Hematopoietic multipotent progenitor cell treated with erythropoietin and hydrocortisone succinate and interleukin-3 and kit ligand, for 8 days (in vitro differentiated cells): ENCODE measurements at regions not wholly inside any gene's neighbourhood (a gene's known extent, or its start where the extent isn't known, plus 50 kb on each side); places are given as distances from the start of the nearest gene placed in this dataset.
"Not testable (repeated sequence)": the region's sequence is repeated elsewhere in the genome, so short reads cannot be mapped to it uniquely, and the experiment has no call there.

Experiments used
- DNase-seq: peaks from one replicate; pipeline ENCODE4 v3.0.0-alpha.2; 2015

- no peak for DNase-seq
These were observed 71.2 kb downstream of the RMI2 start for GRCh38 chr16:11416228-11417001.

GRCh38 chr16:11417487-11417886 is 72.2 kb downstream of the RMI2 start:
- DNase-seq: no peak

GRCh38 chr16:11418506-11418905 is 73.2 kb downstream of the RMI2 start:
- no peak for DNase-seq

- not testable (repeated sequence) for DNase-seq
These were observed 74.8 kb downstream of the RMI2 start for GRCh38 chr16:11420067-11420466.

- no peak for DNase-seq
These were observed 75.6 kb downstream of the RMI2 start for GRCh38 chr16:11420895-11421294.

- no peak for DNase-seq
These were observed 77.4 kb downstream of the RMI2 start for GRCh38 chr16:11422381-11423314.

GRCh38 chr16:11423315-11424117 is 78.3 kb downstream of the RMI2 start:
- no peak for DNase-seq

GRCh38 chr16:11424118-11424460 is 78.8 kb downstream of the RMI2 start:
- no peak for DNase-seq

GRCh38 chr16:11425140-11425539 is 79.9 kb downstream of the RMI2 start:
- no peak for DNase-seq

GRCh38 chr16:11428623-11428953 is 83.3 kb downstream of the RMI2 start:
- DNase-seq: no peak

- no peak for DNase-seq
These were observed 83.9 kb downstream of the RMI2 start for GRCh38 chr16:11429123-11429522.

GRCh38 chr16:11429823-11430222 is 84.6 kb downstream of the RMI2 start:
- DNase-seq: no peak

- DNase-seq: no peak
These were observed 85.5 kb downstream of the RMI2 start for GRCh38 chr16:11430601-11431317.

- DNase-seq: no peak
These were observed 86.7 kb downstream of the RMI2 start for GRCh38 chr16:11431915-11432465.

GRCh38 chr16:11432856-11433395 is 87.7 kb downstream of the RMI2 start:
- no peak for DNase-seq

- DNase-seq: no peak
These were observed 90.3 kb downstream of the RMI2 start for GRCh38 chr16:11435576-11435975.

GRCh38 chr16:11437069-11437468 is 91.8 kb downstream of the RMI2 start:
- DNase-seq: no peak

GRCh38 chr16:11439790-11440656 is 94.8 kb downstream of the RMI2 start:
- DNase-seq: no peak

GRCh38 chr16:11440657-11441012 is 95.4 kb downstream of the RMI2 start:
- DNase-seq: no peak

GRCh38 chr16:11445486-11445885 is 100.2 kb downstream of the RMI2 start:
- no peak for DNase-seq

GRCh38 chr16:11446566-11447119 is 101.4 kb downstream of the RMI2 start:
- DNase-seq: no peak
